Femur (tissue), 1 donor: ENCODE measurements at regions not wholly inside any gene's neighbourhood (a gene's known extent, or its start where the extent isn't known, plus 50 kb on each side); places are given as distances from the start of the nearest gene placed in this dataset.
"Not testable (repeated sequence)": the region's sequence is repeated elsewhere in the genome, so short reads cannot be mapped to it uniquely, and the experiment has no call there.

ENCODE experiments used
- DNase-seq: peaks from one replicate; pipeline ENCODE4 v3.0.0-alpha.2; 2017

GRCh38 chr2:56813490-56813889 lies 629.7 kb downstream of the CCDC85A start:
- no peak for DNase-seq

DNA sequence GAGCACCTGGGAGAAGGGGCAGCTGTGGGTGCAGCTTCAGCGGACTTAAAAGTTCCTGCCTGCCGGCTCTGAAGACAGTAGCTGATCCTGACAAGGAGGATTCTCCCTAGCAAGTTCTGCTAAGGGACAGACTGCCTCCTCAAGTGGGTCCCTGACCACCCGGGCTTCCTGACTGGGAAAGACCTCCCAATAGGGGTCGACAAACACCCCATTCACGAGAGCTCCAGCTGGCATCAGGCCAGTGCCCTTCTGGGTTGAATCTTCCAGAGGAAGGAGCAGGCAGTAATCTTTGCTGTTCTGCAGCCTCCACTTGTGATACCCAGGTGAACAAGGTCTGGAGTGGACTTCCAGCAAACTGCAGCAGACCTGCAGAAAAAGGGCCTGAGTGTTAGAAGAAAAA lies 632.9 kb downstream of the CCDC85A start:
- DNase-seq: no peak

DNA sequence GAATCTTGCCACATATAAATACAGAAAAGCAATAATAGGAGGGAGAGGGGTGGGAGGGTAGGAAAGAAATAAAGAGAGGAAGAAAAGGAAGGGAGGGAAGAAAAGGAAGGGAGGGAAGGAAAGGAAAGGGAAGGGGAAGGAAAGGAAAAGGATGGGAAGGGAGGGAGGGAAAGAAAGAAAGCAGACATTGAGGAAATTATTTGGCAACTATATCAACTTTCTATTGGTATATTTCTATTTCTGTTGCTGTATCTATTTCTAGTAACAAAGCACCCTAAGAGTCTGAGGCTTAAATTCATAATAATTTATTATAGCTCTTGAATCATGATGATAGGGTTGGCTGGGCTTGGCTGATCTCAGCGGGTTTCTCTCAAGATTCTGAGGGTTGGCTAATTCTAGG lies 648.0 kb downstream of the CCDC85A start:
- DNase-seq: no peak

GRCh38 chr2:56834686-56835085 lies 650.9 kb downstream of the CCDC85A start:
- no peak for DNase-seq

DNA sequence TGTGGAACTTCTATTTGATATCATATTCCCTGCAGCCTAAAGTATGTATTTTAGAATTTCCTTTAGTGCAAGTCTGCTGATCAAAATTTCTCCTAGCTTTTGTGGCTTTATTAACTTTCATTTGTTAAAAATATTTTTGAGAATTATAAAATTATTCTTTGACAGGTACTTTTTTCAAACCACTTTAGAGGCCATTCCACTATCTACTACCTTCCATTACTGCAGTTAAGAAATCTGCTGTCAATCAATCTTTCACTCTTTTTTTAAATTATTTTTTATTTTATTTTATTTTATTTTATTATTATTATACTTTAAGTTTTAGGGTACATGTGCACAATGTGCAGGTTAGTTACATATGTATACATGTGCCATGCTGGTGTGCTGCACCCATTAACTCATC lies 656.2 kb downstream of the CCDC85A start:
- DNase-seq: not testable (repeated sequence)

DNA sequence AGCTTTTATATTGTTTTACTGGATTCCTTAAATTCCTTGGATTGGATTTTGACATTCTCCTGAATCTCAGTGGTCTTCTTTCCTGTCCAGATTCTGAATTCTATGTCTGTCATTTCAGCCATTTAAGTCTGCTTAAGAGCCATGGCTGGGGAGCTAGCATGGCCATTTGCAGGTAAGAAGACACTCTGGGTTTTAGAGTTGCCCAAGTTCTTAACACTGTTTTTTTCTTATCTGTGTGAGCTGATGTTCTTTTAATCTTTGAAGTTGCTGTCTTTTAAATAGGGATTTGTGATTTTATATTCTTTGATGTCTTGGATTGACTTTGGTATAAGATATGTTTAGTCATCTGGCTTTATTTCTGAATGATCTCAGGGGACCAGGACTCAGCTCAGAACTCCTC lies 677.2 kb downstream of the CCDC85A start:
- no peak for DNase-seq

DNA sequence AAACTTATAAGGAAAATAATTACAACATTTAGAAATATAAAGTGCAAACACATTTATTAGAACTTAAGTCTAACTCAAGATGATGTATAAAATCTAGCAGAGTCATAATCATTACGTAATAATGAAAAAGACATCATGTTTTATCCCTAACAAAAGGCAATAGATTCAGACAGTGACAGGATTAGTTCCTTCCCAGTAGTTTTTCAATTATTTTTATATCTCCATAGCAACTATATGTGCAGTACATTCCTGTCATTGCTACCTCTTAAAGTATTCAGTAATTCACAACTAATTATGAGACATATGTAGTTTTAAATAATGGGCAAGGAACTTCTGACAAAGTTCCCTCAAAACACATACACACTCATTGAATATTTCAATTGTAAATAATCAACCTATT lies 687.9 kb downstream of the CCDC85A start:
- DNase-seq: no peak

- no peak for DNase-seq
Observed at GRCh38 chr2:56874717-56875116, 690.9 kb downstream of the CCDC85A start.

- no peak for DNase-seq
Observed at GRCh38 chr2:56889738-56890137, 705.9 kb downstream of the CCDC85A start.

GRCh38 chr2:56892382-56892781 lies 708.6 kb downstream of the CCDC85A start:
- DNase-seq: no peak

DNA sequence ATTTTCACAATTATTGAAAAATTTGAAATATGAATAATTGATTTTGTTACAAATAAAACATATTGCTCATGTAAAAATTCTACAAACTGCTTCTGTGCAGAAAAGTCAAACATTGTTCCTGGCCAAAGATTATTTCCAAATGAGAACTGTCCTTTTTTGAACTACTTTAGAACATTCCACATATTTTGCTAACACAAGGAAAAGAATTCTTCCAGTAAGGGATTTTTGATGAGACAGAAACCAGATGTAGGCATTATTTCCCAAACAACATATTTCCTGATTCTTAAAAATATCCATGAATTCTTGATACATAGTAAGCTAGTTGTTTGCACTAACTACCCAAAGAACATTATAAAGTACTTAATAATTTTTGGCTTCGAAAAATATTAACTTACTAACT lies 715.2 kb downstream of the CCDC85A start:
- no peak for DNase-seq

GRCh38 chr2:56912490-56912889 lies 728.7 kb downstream of the CCDC85A start:
- DNase-seq: no peak

DNA sequence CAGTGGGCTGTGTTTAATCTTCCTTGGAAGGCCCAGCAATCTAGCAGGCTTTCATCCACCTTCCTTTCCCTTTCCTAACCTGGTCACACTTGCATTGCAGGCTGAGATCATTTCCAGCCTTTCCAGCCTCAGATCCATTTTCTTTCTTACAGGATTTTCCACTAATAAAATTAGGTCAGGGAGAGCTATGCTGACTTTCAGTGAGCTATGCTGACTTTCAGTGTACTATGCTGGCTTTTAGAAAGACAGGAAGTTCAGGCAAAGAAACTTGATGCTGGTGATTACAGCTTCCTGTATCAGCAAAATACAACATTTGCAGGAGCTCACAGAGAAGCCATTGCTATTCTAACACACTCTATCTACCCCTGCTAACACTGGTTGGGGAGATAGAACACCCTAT lies 735.0 kb downstream of the CCDC85A start:
- DNase-seq: no peak

- DNase-seq: no peak
Observed at GRCh38 chr2:56933976-56934375, 750.2 kb downstream of the CCDC85A start.

DNA sequence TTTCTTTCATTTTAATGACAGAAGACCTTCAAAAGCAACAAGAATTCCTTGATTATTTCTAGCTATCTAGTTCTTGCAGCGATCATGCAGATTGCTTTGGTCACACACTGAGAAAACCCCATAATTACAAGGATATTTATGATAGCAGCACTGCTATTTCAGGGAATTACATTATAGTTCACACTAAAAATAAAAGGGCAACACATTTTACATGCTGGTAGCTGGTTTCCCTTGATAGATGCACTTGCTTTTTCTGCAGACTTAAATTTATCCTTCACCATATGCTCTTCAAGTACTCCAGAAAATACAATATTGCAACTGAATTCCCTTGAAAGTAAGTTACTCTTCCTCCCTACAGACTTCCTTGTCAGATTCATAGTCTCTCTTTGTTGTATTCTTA lies 751.1 kb downstream of the CCDC85A start:
- no peak for DNase-seq

DNA sequence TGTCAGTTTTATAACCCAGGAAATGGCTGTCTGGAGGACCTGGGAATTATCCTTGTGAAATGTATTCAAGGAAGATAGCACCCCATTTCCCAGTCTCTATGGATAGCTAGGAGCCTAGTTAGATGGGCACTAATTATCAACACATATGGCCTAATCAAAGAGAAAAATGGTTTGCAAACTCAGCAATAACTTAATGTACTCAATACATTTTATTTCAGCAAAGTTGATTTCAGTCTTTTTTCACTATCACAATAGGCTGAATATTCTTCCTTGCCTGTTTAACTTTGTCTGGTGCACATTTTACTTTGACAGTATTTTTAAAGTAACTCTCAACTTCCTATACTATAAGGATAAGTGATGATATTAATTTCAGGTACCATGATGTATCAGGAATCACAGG lies 756.3 kb downstream of the CCDC85A start:
- DNase-seq: no peak

GRCh38 chr2:56952871-56953270 lies 769.1 kb downstream of the CCDC85A start:
- DNase-seq: no peak

- DNase-seq: no peak
Observed at GRCh38 chr2:56960581-56960980, 776.8 kb downstream of the CCDC85A start.

DNA sequence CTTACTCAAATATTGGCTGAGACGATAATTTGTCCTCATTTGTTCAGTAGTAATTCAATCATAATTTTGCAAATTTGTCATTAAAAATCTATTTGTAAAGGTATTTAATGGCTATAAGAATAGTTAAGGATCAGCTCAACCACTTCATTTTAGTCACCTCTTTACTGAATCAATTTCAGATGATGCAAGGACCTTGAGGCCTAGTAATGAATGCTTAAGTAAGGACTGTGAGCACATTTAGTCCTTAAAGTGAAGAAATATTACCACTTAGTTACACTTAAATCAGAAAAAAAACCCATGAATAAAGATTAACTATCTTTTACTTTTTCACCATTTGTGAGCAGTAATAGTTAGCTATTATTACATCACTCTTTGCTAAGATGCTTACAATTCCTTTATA lies 778.9 kb downstream of the CCDC85A start:
- no peak for DNase-seq

DNA sequence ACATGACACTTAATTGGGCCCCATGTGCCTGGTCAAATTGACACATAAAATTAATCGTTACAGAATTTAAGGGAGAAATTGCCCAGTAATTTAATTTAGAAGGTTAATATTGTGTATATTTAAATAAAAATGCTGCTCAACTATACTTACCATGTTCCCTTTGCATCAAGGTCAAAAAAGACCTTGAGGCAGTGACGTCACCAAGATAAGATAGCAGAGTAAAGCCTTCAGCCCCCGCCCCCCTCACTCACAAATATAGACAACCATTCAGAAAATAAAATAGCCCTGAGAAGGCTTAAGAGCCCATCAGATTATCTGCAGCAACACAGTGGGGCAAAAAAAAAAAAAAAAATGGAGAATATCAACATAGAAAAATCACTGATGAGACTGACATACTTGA lies 785.7 kb downstream of the CCDC85A start:
- DNase-seq: no peak

DNA sequence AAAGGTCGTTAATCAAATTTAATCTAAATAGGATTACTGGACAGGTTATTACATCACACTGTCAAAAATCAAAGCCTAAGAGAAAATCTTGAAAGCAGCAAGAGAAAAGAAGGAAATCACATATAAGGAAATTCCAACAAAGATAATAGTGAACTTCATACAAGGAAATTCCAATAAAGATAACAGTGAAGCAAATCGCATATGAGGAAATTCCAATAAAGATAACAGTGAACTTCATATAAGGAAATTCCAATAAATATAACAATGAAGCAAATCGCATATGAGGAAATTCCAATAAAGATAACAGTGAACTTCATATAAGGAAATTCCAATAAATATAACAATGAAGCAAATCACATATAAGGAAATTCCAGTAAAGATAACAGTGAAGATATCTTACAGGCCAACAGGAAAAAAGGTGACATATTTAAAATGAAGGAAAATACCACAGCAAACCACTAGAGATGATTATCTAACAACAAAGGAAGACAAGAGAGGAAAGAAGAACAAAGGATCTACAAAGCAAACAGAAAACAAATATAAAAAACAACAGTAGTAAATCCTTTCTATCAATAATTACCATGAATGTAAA lies 787.7 kb downstream of the CCDC85A start:
- DNase-seq: no peak

DNA sequence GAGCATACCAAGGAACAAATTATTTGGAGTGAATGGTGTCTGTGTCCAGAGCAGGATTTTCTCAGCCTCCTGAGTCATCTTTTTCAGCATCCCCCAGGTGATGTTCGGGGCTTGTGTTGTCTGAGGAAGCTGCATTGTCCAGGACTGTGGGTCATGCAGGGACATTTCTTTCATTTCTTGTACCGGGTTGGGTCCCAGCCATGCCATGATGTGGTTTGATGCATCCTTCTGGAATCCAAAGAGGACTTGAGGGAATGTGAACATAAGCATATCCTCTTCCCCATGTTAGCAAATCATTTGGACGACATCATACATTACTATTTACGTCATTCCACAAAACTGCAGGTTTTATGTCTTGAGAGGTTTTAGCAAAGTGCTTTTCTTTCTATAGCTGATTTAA lies 797.8 kb downstream of the CCDC85A start:
- DNase-seq: no peak

GRCh38 chr2:56985609-56986008 lies 801.8 kb downstream of the CCDC85A start:
- no peak for DNase-seq

DNA sequence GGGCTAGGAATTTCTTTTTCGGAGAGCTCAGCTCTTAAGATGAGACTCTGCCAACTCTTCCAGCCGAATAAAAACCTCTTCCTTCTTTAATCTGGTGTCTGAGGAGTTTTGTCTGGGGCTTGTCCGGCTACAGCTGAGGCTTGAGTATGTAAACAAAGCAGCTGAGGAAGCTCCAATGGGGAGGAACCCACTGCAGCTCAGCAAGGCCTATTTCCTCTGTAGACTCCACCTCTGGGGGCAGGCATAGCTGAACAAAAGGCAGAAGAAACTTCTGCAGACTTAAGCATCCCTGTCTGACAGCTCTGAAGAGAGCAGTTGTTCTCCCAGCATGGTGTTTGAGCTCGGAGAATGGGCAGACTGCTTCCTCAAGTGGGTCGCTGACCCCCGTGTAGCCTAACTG lies 838.7 kb downstream of the CCDC85A start:
- DNase-seq: no peak

- DNase-seq: no peak
Observed at GRCh38 chr2:57044931-57045635, 861.3 kb downstream of the CCDC85A start.
